ENCODE measurements at regions not wholly inside any gene's neighbourhood (a gene's known extent, or its start where the extent isn't known, plus 50 kb on each side); places are given as distances from the start of the nearest gene placed in this dataset.
"Not testable (repeated sequence)": the region's sequence is repeated elsewhere in the genome, so short reads cannot be mapped to it uniquely, and the experiment has no call there.

DNA sequence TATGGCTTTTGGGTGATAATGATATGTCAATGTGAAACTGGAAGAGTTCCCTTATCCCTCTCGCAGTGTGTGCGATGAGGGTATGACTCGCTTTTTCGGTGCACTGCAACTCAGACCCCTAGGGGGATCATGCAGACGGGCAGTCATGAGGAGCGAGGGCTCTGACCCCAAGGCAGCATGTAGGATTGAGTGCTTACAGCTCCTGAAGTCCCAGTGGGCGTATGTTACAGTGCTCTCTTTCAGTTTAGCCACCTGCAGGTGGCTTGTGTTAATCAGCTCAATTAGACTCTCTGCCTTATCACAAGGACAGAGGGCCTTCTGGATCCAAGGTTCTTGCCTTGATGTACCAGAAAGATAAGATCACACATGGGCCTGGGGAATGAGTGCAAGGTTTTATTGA, 1269.9 kb upstream of the GYPC start:
- Histone ChIP-seq H3K4me1 (ENCODE audit: control insufficient read depth in 1 of 2, insufficient read depth in 2 of 2, low read length in 2 of 2) (no peaks in the 10 kb centered on the region), H3K4me3 (ENCODE audit: low read depth in 1 of 2, low read length in 2 of 2) (no peak overlapping the region), H3K9ac (ENCODE audit: low read depth in 1 of 2, low read length in 2 of 2) (no peak overlapping the region), H3K9me3 (ENCODE audit: control insufficient read depth in 1 of 2, low read length in 2 of 2) (peaks cover 3 to 7% of the 10 kb centered on the region in 2 donors), H3K27me3 (ENCODE audit: control insufficient read depth in 1 of 2, insufficient read depth in 2 of 2, low read length in 2 of 2) (no peaks in the 10 kb centered on the region), H3K27ac (ENCODE audit: low read depth, low read length) (no peak overlapping the region), H3K36me3 (ENCODE audit: control insufficient read depth in 1 of 2, insufficient read depth in 2 of 2, low read length in 2 of 2) (no peaks in the 10 kb centered on the region)

DNA sequence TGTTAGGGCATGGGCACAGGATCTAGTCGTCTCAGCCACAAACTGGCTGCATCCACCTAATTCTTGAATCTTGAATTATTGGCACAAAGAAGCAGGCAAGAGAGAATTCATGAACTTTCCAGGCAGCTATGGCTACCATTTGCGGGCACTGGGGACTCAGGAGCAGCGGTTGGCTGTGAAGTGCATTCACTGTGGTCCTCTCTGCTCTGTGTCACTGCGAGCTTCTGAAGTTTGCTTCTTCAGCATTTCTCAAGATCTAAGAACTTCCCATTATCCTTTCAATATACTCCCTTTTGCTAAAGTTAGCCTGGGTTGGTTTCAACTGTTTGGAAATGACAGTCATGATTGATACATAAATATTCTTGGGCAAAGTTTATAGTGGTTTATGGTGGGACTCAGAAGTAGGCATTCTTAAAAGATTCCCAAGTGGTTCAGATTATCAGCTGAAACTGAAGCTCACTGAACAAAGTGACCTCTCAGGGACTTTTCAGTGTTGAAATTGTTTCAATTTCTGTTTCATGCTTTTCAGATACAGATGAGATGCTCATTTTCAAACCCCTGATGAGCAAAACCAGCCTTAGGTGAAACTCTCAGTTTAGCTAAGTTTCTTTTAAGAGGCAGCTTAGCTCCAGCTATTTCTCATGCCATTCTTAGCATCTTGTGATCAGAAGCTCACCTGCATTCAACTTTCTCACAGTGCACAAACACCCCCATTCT, 1258.3 kb upstream of the GYPC start:
- no peaks in the 10 kb centered on the region for H3K36me3 ChIP-seq (ENCODE audit: control insufficient read depth in 1 of 2, insufficient read depth in 2 of 2, low read length in 2 of 2)
- no peak overlapping the region for H3K9ac ChIP-seq (ENCODE audit: low read depth in 1 of 2, low read length in 2 of 2)
- no peaks in the 10 kb centered on the region for H3K4me1 ChIP-seq (ENCODE audit: control insufficient read depth in 1 of 2, insufficient read depth in 2 of 2, low read length in 2 of 2)
- H3K27ac ChIP-seq (ENCODE audit: low read depth, low read length): no peak overlapping the region
- no peaks in the 10 kb centered on the region for H3K27me3 ChIP-seq (ENCODE audit: control insufficient read depth in 1 of 2, insufficient read depth in 2 of 2, low read length in 2 of 2)
- no peaks in the 10 kb centered on the region for H3K9me3 ChIP-seq (ENCODE audit: control insufficient read depth in 1 of 2, low read length in 2 of 2)
- no peak overlapping the region for H3K4me3 ChIP-seq (ENCODE audit: low read depth in 1 of 2, low read length in 2 of 2)

DNA sequence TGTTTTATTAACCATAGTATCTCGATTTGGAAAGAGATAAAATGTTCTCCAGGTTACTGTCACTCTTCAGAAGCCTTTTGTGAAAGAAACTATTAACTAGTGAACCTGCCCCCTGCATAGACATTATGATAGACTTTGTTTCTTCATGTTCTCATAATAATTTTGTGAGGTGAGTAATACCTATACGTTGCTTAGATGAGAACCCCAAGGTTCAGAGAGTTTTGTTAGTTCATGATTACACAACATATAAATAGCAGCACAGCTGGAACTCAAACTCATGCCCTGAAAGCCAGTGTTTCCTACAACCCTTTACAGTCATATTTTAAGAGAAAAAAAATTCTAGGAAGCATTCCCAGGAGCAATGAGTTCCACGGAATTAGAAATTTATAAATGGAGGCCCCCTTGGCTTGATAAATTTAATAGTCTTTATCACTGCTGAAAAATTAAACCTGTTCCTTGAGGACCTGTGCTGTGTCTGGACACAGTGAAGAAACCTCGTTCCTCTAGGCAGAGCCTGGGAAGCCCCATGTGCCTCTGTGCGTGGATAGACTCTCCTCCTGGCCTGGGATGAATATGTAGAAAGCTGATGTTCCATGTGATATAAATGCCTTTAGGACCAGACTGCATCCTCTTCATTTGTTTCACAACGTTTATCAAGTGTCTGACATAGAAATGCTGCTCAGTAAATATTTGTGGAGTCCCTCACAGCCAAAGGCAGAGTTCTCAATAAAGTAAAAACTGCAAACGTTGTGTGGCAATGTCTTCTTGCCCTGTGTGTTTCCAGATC, 1257.0 kb upstream of the GYPC start:
- Histone ChIP-seq H3K27me3 (ENCODE audit: control insufficient read depth in 1 of 2, insufficient read depth in 2 of 2, low read length in 2 of 2) (no peaks in the 10 kb centered on the region), H3K4me1 (ENCODE audit: control insufficient read depth in 1 of 2, insufficient read depth in 2 of 2, low read length in 2 of 2) (no peaks in the 10 kb centered on the region), H3K9me3 (ENCODE audit: control insufficient read depth in 1 of 2, low read length in 2 of 2) (no peaks in the 10 kb centered on the region), H3K36me3 (ENCODE audit: control insufficient read depth in 1 of 2, insufficient read depth in 2 of 2, low read length in 2 of 2) (no peaks in the 10 kb centered on the region), H3K27ac (ENCODE audit: low read depth, low read length) (no peak overlapping the region), H3K9ac (ENCODE audit: low read depth in 1 of 2, low read length in 2 of 2) (no peak overlapping the region), H3K4me3 (ENCODE audit: low read depth in 1 of 2, low read length in 2 of 2) (no peak overlapping the region)

DNA sequence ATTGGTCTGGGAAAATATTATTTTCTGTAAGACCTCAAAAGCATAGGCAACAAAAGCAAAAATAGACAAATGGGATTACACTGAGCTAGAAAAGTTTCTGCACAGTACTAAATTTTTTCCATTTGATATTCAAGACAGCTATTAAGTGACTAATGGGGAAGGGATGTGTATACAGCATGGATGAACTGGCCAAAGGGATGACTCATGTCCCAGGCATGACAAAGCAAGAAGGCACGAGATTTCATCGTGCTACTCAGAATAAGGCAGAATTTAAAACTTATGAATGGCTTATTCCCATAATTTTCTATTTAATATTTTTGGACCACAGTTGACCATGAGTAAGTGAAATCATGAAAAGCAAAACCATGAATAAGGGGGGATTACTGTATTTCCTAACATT, 1250.1 kb upstream of the GYPC start:
- Histone ChIP-seq H3K9me3 (ENCODE audit: control insufficient read depth in 1 of 2, low read length in 2 of 2) (peaks cover 0 to 5% of the 10 kb centered on the region in 2 donors), H3K4me1 (ENCODE audit: control insufficient read depth in 1 of 2, insufficient read depth in 2 of 2, low read length in 2 of 2) (no peaks in the 10 kb centered on the region), H3K9ac (ENCODE audit: low read depth in 1 of 2, low read length in 2 of 2) (no peak overlapping the region), H3K27me3 (ENCODE audit: control insufficient read depth in 1 of 2, insufficient read depth in 2 of 2, low read length in 2 of 2) (no peaks in the 10 kb centered on the region), H3K27ac (ENCODE audit: low read depth, low read length) (no peak overlapping the region), H3K4me3 (ENCODE audit: low read depth in 1 of 2, low read length in 2 of 2) (no peak overlapping the region), H3K36me3 (ENCODE audit: control insufficient read depth in 1 of 2, insufficient read depth in 2 of 2, low read length in 2 of 2) (no peaks in the 10 kb centered on the region)

DNA sequence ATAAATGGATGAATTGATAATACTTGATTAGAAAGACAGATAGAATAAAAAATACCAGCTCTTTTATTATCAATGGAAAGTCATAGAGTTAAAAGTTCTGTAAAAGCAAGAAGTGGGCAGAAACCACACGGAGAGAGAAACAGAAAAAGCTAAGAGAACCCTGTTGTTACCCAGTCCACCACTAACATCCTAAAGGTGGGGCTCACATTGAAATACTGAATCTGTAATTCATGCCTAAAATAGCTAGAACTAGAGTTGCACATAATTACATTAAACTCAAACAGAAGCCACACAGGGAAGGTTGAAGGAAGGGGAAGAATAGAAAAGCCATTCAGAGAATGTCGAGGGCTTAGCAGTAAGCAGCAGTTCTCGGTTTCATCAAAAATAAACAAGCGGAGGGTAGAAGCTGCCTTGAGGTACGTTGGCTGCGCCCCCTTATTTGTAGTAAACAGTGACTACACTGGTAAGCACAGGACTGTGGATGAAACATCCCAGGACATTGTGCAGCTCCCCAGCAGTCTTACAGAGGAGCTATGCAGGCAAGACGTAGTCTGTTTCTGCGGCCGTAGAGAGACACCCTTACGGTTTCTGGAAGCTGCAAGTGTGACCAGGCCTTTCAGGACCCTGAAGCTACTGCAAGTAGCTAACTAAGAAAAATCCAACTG, 1247.0 kb upstream of the GYPC start:
- Histone ChIP-seq H3K9me3 (ENCODE audit: control insufficient read depth in 1 of 2, low read length in 2 of 2) (peaks cover 0 to 5% of the 10 kb centered on the region in 2 donors), H3K4me1 (ENCODE audit: control insufficient read depth in 1 of 2, insufficient read depth in 2 of 2, low read length in 2 of 2) (no peaks in the 10 kb centered on the region), H3K9ac (ENCODE audit: low read depth in 1 of 2, low read length in 2 of 2) (no peak overlapping the region), H3K4me3 (ENCODE audit: low read depth in 1 of 2, low read length in 2 of 2) (no peak overlapping the region), H3K27ac (ENCODE audit: low read depth, low read length) (no peak overlapping the region), H3K36me3 (ENCODE audit: control insufficient read depth in 1 of 2, insufficient read depth in 2 of 2, low read length in 2 of 2) (no peaks in the 10 kb centered on the region), H3K27me3 (ENCODE audit: control insufficient read depth in 1 of 2, insufficient read depth in 2 of 2, low read length in 2 of 2) (no peaks in the 10 kb centered on the region)

DNA sequence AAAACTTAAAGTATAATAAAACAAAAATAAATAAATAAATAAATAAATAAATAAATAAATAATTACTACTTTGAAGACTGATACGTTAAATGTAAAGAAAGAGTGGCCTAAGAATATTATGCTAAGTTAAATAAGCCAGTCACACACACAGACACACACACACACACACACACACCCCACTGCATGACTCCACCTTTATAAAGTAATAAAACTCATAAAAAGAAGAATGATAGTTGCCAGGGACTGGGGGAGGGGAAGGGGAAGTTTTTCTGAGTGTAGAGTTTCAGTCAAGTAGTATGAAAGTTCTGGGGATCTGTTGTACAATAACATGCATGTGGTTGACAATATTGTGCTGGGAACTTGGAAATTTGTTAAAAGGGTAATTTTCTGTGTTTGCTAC, 1237.5 kb upstream of the GYPC start:
- Histone ChIP-seq H3K27me3 (ENCODE audit: control insufficient read depth in 1 of 2, insufficient read depth in 2 of 2, low read length in 2 of 2) (no peaks in the 10 kb centered on the region), H3K27ac (ENCODE audit: low read depth, low read length) (no peak overlapping the region), H3K36me3 (ENCODE audit: control insufficient read depth in 1 of 2, insufficient read depth in 2 of 2, low read length in 2 of 2) (no peaks in the 10 kb centered on the region), H3K4me3 (ENCODE audit: low read depth in 1 of 2, low read length in 2 of 2) (no peak overlapping the region), H3K9me3 (ENCODE audit: control insufficient read depth in 1 of 2, low read length in 2 of 2) (peaks cover 0 to 6% of the 10 kb centered on the region in 2 donors), H3K9ac (ENCODE audit: low read depth in 1 of 2, low read length in 2 of 2) (no peak overlapping the region), H3K4me1 (ENCODE audit: control insufficient read depth in 1 of 2, insufficient read depth in 2 of 2, low read length in 2 of 2) (no peaks in the 10 kb centered on the region)

DNA sequence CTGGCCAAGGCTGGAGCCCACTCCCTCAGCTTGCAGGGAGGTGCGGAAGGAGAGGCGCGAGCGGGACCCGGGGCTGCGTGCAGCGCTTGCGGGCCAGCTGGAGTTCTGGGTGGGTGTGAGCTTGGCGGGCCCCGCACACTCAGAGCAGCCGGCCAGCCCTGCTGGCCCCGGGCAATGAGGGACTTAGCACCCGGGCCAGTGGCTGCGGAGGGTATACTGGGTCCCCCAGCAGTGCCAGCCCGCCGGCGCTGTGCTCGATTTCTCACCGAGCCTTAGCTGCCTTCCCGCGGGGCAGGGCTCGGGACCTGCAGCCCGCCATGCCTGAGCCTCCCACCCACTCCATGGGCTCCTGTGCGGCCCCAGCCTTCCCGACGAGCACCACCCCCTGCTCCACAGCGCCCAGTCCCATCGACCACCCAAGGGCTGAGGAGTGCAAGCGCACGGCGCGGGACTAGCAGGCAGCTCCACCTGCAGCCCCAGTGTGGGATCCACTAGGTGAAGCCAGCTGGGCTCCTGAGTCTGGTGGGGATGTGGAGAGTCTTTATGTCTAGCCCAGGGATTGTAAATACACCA, 1233.7 kb upstream of the GYPC start:
- not testable (repeated sequence) for H3K4me3 ChIP-seq (ENCODE audit: low read depth in 1 of 2, low read length in 2 of 2); H3K9ac ChIP-seq (ENCODE audit: low read depth in 1 of 2, low read length in 2 of 2); H3K27ac ChIP-seq (ENCODE audit: low read depth, low read length); H3K27me3 ChIP-seq (ENCODE audit: control insufficient read depth in 1 of 2, insufficient read depth in 2 of 2, low read length in 2 of 2); H3K36me3 ChIP-seq (ENCODE audit: control insufficient read depth in 1 of 2, insufficient read depth in 2 of 2, low read length in 2 of 2); H3K9me3 ChIP-seq (ENCODE audit: control insufficient read depth in 1 of 2, low read length in 2 of 2); H3K4me1 ChIP-seq (ENCODE audit: control insufficient read depth in 1 of 2, insufficient read depth in 2 of 2, low read length in 2 of 2)

DNA sequence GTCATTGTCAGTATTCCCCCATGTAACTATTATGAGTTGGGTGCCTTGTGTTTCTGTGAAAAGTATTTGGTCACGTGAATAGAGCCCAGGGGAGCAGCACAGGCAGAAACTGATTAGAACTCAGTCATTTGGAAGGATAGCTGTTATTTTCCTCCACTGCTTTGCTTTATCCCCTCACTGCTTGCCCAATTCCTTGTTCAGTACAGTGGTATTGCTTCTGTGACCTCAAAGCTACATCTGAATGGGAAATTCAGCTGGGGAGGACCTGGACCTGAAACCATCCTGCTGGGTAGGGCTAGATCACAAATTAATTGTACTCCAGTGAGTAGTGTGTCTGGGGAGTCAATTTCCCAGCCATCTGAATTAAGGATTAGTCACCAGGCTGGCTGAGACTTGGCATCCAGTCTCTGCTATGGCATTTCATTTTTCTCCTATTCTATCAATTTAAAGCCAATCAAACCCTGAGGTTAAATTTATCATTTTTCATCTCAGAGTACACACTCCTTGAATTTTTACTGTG, 1231.6 kb upstream of the GYPC start:
- H3K4me1 ChIP-seq (ENCODE audit: control insufficient read depth in 1 of 2, insufficient read depth in 2 of 2, low read length in 2 of 2): no peaks in the 10 kb centered on the region
- no peak overlapping the region for H3K9ac ChIP-seq (ENCODE audit: low read depth in 1 of 2, low read length in 2 of 2)
- H3K4me3 ChIP-seq (ENCODE audit: low read depth in 1 of 2, low read length in 2 of 2): no peak overlapping the region
- peaks cover 0 to 4% of the 10 kb centered on the region in 2 donors for H3K9me3 ChIP-seq (ENCODE audit: control insufficient read depth in 1 of 2, low read length in 2 of 2)
- no peaks in the 10 kb centered on the region for H3K36me3 ChIP-seq (ENCODE audit: control insufficient read depth in 1 of 2, insufficient read depth in 2 of 2, low read length in 2 of 2)
- H3K27me3 ChIP-seq (ENCODE audit: control insufficient read depth in 1 of 2, insufficient read depth in 2 of 2, low read length in 2 of 2): no peaks in the 10 kb centered on the region
- H3K27ac ChIP-seq (ENCODE audit: low read depth, low read length): no peak overlapping the region

DNA sequence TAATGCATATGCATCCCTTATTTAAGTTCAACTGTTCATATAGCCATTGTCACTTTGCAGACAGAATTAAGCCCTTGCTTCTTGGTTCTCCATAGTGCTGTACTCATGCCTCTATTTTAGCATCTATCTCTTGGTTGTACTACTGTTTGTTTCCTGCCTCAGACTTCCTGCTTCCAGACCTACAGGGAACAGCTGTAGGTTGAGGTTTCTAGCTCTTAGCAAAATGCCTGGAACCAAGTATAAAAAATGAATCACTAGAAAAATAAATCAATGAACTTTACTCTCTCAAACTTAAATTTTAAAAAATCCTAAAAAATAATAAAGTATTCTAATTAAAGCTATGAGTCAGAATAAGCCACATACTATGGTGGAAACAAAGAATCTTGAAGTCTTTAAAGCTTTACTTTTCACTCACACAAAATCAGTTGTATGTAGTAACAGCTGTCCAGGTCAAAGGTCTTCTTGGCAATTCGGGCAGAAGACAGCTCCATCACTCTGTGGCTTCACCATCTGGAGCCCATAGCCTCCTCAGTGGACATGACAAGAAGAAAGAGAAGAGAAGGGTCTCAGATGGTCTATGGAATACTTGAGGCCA, 1228.1 kb upstream of the GYPC start:
- Histone ChIP-seq H3K27me3 (ENCODE audit: control insufficient read depth in 1 of 2, insufficient read depth in 2 of 2, low read length in 2 of 2) (no peaks in the 10 kb centered on the region), H3K4me1 (ENCODE audit: control insufficient read depth in 1 of 2, insufficient read depth in 2 of 2, low read length in 2 of 2) (no peaks in the 10 kb centered on the region), H3K9me3 (ENCODE audit: control insufficient read depth in 1 of 2, low read length in 2 of 2) (peaks cover 0 to 7% of the 10 kb centered on the region in 2 donors), H3K36me3 (ENCODE audit: control insufficient read depth in 1 of 2, insufficient read depth in 2 of 2, low read length in 2 of 2) (no peaks in the 10 kb centered on the region), H3K4me3 (ENCODE audit: low read depth in 1 of 2, low read length in 2 of 2) (no peak overlapping the region), H3K27ac (ENCODE audit: low read depth, low read length) (no peak overlapping the region), H3K9ac (ENCODE audit: low read depth in 1 of 2, low read length in 2 of 2) (no peak overlapping the region)
